Amygdala (tissue), 56 donors: ENCODE measurements at regions not wholly inside any gene's neighbourhood (a gene's known extent, or its start where the extent isn't known, plus 50 kb on each side); places are given as distances from the start of the nearest gene placed in this dataset.

Experiments used
- DNase-seq, 56 donors: peaks; one replicate each; lab custom pipeline; 2025; lab: John Stamatoyannopoulos, UW

- DNase-seq, result no peak
Measured at GRCh38 chr11:127075758-127076157, 75.2 kb upstream of the KIRREL3 start.

- DNase-seq, result peak in 12 of 56 donors; percentile 7 to 44 (median 20)
Measured at GRCh38 chr11:127074151-127074761, 73.7 kb upstream of the KIRREL3 start.

GRCh38 chr11:127073621-127074020, 73.1 kb upstream of the KIRREL3 start:
- peak in 2 of 56 donors; percentile 15 to 20 for DNase-seq

GRCh38 chr11:127071606-127072005, 71.0 kb upstream of the KIRREL3 start:
- no peak for DNase-seq

- no peak for DNase-seq
Measured at GRCh38 chr11:127070808-127071207, 70.2 kb upstream of the KIRREL3 start.

- peak in 2 of 56 donors; percentile 14 to 27 for DNase-seq
Measured at GRCh38 chr11:127066401-127067090, 66.0 kb upstream of the KIRREL3 start.

- DNase-seq, result no peak
Measured at GRCh38 chr11:127063241-127063640, 62.7 kb upstream of the KIRREL3 start.

GRCh38 chr11:127061947-127062346, 61.4 kb upstream of the KIRREL3 start:
- no peak for DNase-seq

GRCh38 chr11:127059750-127060149, 59.2 kb upstream of the KIRREL3 start:
- DNase-seq, result peak in 7 of 56 donors; percentile 5 to 60 (median 35)

- peak in 7 of 56 donors; percentile 11 to 60 (median 41) for DNase-seq
Measured at GRCh38 chr11:127059286-127059685, 58.7 kb upstream of the KIRREL3 start.

- no peak for DNase-seq
Measured at GRCh38 chr11:127058524-127058923, 58.0 kb upstream of the KIRREL3 start.

GRCh38 chr11:127057126-127057525, 56.6 kb upstream of the KIRREL3 start:
- no peak for DNase-seq

GRCh38 chr11:127056338-127056971, 55.9 kb upstream of the KIRREL3 start:
- DNase-seq, result peak in 1 of 56 donors; percentile 16

- DNase-seq, result peak in 14 of 56 donors; percentile 6 to 55 (median 25)
Measured at GRCh38 chr11:127055236-127055635, 54.7 kb upstream of the KIRREL3 start.

GRCh38 chr11:127054153-127054552, 53.6 kb upstream of the KIRREL3 start:
- no peak for DNase-seq

GRCh38 chr11:127052404-127052803, 51.8 kb upstream of the KIRREL3 start:
- no peak for DNase-seq
